ENCODE measurements at regions not wholly inside any gene's neighbourhood (a gene's known extent, or its start where the extent isn't known, plus 50 kb on each side); places are given as distances from the start of the nearest gene placed in this dataset.

DNA sequence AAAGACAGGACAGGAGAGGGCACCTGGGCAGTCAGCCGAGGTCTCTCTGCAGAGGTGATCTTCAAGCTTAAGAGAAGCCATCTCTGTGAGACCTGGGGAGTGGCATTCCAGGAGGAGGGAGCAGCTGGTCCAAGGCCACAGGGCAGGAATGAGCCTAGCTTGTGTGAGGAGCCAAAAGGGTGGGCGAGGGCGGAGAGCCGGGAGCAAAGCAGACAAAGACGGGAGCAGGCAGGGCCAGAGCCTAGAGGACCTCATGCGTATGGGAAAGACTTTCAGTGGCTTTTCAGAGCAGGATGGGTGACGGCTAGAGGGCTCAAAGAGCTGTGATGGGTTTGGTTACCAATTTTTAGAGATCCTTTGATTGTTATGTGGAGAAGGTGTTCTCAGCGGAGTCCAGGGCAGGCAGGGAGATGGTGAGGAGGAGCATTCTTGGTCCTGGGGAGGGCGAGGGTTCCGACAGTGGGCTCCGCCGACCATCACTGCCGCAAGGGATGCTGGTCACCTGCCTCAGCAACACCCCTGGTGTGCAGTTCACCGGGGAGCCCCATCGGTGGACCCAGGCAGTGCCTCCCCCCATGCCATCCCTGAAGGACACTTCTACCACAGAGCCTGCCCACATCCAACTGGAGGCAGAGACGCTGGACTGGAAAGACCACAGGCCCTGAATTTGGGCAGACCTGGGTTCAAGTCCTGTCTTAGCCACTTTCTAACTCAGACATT lies 122.9 kb upstream of the IRF2BP2 start:
- Histone ChIP-seq H3K4me3 (no peak overlapping the region), H3K27me3 (no peaks in the 10 kb centered on the region), H3K4me1 (no peaks in the 10 kb centered on the region), H3K9me3 (no peaks in the 10 kb centered on the region), H3K36me3 (no peaks in the 10 kb centered on the region), H3K27ac (no peak overlapping the region)
- intact Hi-C loops (cut with DNase I; ENCODE audit: low total_unique reads), result no loop called here
- TF ChIP-seq, protein P1, sequence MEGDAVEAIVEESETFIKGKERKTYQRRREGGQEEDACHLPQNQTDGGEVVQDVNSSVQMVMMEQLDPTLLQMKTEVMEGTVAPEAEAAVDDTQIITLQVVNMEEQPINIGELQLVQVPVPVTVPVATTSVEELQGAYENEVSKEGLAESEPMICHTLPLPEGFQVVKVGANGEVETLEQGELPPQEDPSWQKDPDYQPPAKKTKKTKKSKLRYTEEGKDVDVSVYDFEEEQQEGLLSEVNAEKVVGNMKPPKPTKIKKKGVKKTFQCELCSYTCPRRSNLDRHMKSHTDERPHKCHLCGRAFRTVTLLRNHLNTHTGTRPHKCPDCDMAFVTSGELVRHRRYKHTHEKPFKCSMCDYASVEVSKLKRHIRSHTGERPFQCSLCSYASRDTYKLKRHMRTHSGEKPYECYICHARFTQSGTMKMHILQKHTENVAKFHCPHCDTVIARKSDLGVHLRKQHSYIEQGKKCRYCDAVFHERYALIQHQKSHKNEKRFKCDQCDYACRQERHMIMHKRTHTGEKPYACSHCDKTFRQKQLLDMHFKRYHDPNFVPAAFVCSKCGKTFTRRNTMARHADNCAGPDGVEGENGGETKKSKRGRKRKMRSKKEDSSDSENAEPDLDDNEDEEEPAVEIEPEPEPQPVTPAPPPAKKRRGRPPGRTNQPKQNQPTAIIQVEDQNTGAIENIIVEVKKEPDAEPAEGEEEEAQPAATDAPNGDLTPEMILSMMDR (IDR thresholded peaks at IDR 0.05), result no peak
- TF ChIP-seq POLR2A (IDR thresholded peaks at IDR 0.05) (no peak), POLR2AphosphoS5 (IDR thresholded peaks at IDR 0.05) (no peak)
- no peak for DNase-seq (ENCODE audit: low spot score in 2 of 2)

- Histone ChIP-seq H3K4me1 (peaks cover 0 to 5% of the 10 kb centered on the region in 2 donors), H3K36me3 (no peaks in the 10 kb centered on the region), H3K9me3 (no peaks in the 10 kb centered on the region), H3K27ac (no peak overlapping the region), H3K4me3 (no peak overlapping the region), H3K27me3 (no peaks in the 10 kb centered on the region)
- no peak for TF ChIP-seq POLR2A (IDR thresholded peaks at IDR 0.05)
- TF ChIP-seq, protein P1 (IDR thresholded peaks at IDR 0.05), result no peak
- no peak for TF ChIP-seq POLR2AphosphoS5 (IDR thresholded peaks at IDR 0.05)
- intact Hi-C loops (cut with DNase I; ENCODE audit: low total_unique reads), result no loop called here
- DNase-seq (ENCODE audit: low spot score in 2 of 2), result no peak
Observed at GRCh38 chr1:234732260-234732659, 122.3 kb upstream of the IRF2BP2 start.

GRCh38 chr1:234731569-234732085 lies 121.6 kb upstream of the IRF2BP2 start:
- no peak overlapping the region for H3K27ac ChIP-seq
- H3K27me3 ChIP-seq, result no peaks in the 10 kb centered on the region
- peaks cover 2 to 9% of the 10 kb centered on the region in 2 donors for H3K4me1 ChIP-seq
- no peak overlapping the region for H3K4me3 ChIP-seq
- TF ChIP-seq POLR2AphosphoS5 (IDR thresholded peaks at IDR 0.05) (no peak), POLR2A (IDR thresholded peaks at IDR 0.05) (no peak)
- TF ChIP-seq, protein P1 (IDR thresholded peaks at IDR 0.05), result no peak
- no peaks in the 10 kb centered on the region for H3K36me3 ChIP-seq
- DNase-seq (ENCODE audit: low spot score in 2 of 2), result no peak
- intact Hi-C loops (cut with DNase I; ENCODE audit: low total_unique reads), result no loop called here
- no peaks in the 10 kb centered on the region for H3K9me3 ChIP-seq

GRCh38 chr1:234730770-234731568 lies 121.0 kb upstream of the IRF2BP2 start:
- Histone ChIP-seq H3K9me3 (no peaks in the 10 kb centered on the region), H3K36me3 (no peaks in the 10 kb centered on the region), H3K4me1 (peaks cover 8 to 16% of the 10 kb centered on the region in 2 donors), H3K27ac (no peak overlapping the region), H3K27me3 (no peaks in the 10 kb centered on the region), H3K4me3 (no peak overlapping the region)
- TF ChIP-seq, protein P1 (IDR thresholded peaks at IDR 0.05), result no peak
- TF ChIP-seq POLR2A (IDR thresholded peaks at IDR 0.05), result no peak
- TF ChIP-seq POLR2AphosphoS5 (IDR thresholded peaks at IDR 0.05), result no peak
- intact Hi-C loops (cut with DNase I; ENCODE audit: low total_unique reads), result no loop called here
- no peak for DNase-seq (ENCODE audit: low spot score in 2 of 2)

- Histone ChIP-seq H3K4me3 (no peak overlapping the region), H3K36me3 (no peaks in the 10 kb centered on the region), H3K9me3 (no peaks in the 10 kb centered on the region), H3K27ac (no peak overlapping the region), H3K27me3 (no peaks in the 10 kb centered on the region), H3K4me1 (peaks cover 8 to 21% of the 10 kb centered on the region in 2 donors)
- TF ChIP-seq POLR2AphosphoS5 (IDR thresholded peaks at IDR 0.05) (no peak), POLR2A (IDR thresholded peaks at IDR 0.05) (no peak)
- TF ChIP-seq, protein P1 (IDR thresholded peaks at IDR 0.05), result no peak
- no peak for DNase-seq (ENCODE audit: low spot score in 2 of 2)
- intact Hi-C loops (cut with DNase I; ENCODE audit: low total_unique reads), result no loop called here
Observed at GRCh38 chr1:234730475-234730769, 120.4 kb upstream of the IRF2BP2 start.

Data from breast epithelium (tissue), 4 donors.